NB4 (cell line): ENCODE measurements at regions not wholly inside any gene's neighbourhood (a gene's known extent, or its start where the extent isn't known, plus 50 kb on each side); places are given as distances from the start of the nearest gene placed in this dataset.

Source experiments
- CTCF ChIP-seq: IDR thresholded peaks from one replicate; pipeline ENCODE4 v1.5.1; 2012; ENCODE audit warnings: low read depth, low read length
- MAX ChIP-seq: IDR thresholded peaks from 2 replicates; pipeline ENCODE4 v1.6.1; 2011; ENCODE audit warnings: low read depth, low read length
- POLR2A ChIP-seq: IDR thresholded peaks from 2 replicates; pipeline ENCODE4 v1.6.1; 2011; ENCODE audit warnings: mild to moderate bottlenecking; ENCODE audit not compliant: insufficient read length; ENCODE audit errors: extremely low read depth

DNA sequence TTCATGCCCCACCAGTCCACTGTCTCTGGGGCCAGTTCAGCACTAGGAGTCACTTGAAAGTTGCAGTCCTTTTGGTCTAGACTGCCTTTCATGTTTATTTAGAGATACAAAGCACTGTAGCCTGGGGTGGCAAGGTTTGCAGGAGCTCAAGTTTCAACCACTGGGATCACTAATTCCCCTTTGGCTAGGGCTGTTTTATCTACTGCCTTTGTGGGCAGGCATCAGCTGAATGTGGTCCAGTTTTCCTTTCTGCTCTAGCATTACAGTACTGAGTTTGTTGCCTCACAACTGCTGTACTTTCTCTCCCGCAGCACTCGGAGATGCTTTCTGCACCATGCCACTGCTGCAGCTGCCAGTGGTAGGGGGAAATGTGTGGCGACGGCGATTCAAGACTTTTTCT, 222.3 kb upstream of the HDX start:
- TF ChIP-seq CTCF (no peak), MAX (no peak), POLR2A (no peak)
